HAP-1 (cell line): ENCODE measurements at regions not wholly inside any gene's neighbourhood (a gene's known extent, or its start where the extent isn't known, plus 50 kb on each side); places are given as distances from the start of the nearest gene placed in this dataset.
A peak's percentile ranks its signal among the peaks of the same experiment; 100 is the strongest.
"Not testable (repeated sequence)": the region's sequence is repeated elsewhere in the genome, so short reads cannot be mapped to it uniquely, and the experiment has no call there.

Experiments
- DNase-seq, 2 experiments: peaks; one replicate each; pipeline ENCODE4 v3.0.0-alpha.2; 2016 to 2020; ENCODE audit warnings: low spot score in 2 of 2
- H3K27me3 ChIP-seq: fragments of 250-450 bp; sonication (Bioruptor Pico); 2 replicates; pipeline ENCODE4 v1.5.1; 2020; ENCODE audit warnings: low read depth, mild to moderate bottlenecking, moderate library complexity
- H3K36me3 ChIP-seq: fragments of 250-450 bp; sonication (Bioruptor Pico); replicated peaks from 2 replicates; pipeline ENCODE4 v1.5.1; 2020; ENCODE audit warnings: mild to moderate bottlenecking
- H3K4me1 ChIP-seq: fragments of 250-450 bp; sonication (Bioruptor Pico); 2 replicates; pipeline ENCODE4 v1.5.1; 2020; ENCODE audit warnings: mild to moderate bottlenecking
- H3K4me3 ChIP-seq: fragments of 250-450 bp; sonication (Bioruptor Pico); 2 replicates; pipeline ENCODE4 v1.5.1; 2020; ENCODE audit warnings: mild to moderate bottlenecking, moderate library complexity
- H3K9me3 ChIP-seq: fragments of 250-450 bp; sonication (Bioruptor Pico); 2 replicates; pipeline ENCODE4 v1.5.1; 2020; ENCODE audit warnings: mild to moderate bottlenecking, moderate library complexity
- in situ Hi-C: fragments of 300-500 bp; cut with MboI; formaldehyde crosslinking; loops from 3 replicates; pipeline ENCODE4 v1.14.3; 2020; ENCODE audit warnings: low sequenced_read_pairs, inconsistent platforms, mixed read lengths

DNA sequence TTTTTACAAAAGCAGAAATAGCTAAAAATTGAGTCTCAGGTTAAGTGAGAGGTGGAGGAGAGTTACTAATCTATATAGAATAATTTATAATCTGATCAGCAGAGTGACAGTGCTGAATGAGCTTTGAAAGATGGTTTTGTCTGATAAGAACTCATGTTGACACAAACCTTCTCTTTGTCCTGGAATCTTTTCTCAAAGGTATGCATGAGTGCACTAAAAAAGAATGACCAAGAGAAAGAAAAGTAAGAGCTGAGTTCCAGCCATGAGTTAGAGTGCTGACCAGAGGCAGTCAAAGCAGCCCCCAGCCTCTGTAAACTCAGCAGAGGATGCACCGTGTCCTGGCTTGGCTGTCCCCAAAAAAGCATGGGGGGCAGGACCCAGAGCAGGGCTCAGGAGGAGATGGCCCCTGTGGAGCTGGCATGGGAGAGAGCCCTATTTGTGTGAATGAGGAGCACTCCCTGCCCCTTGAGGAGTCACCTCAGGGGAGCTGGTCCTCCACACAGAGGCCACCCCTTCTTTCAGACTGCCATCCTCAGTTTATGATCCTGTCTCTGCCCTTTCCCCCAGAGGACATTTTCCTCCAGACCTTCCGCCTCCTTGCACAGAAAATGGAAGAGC lies 129.8 kb downstream of the SEC23A start:
- Histone ChIP-seq H3K36me3 (no peaks in the 10 kb centered on the region), H3K4me1 (no peaks in the 10 kb centered on the region), H3K4me3 (no peak overlapping the region), H3K9me3 (no peaks in the 10 kb centered on the region), H3K27me3 (no peaks in the 10 kb centered on the region)
- in situ Hi-C loops = no loop called here
- peak in 1 of 2 experiments; percentile 3 for DNase-seq

DNA sequence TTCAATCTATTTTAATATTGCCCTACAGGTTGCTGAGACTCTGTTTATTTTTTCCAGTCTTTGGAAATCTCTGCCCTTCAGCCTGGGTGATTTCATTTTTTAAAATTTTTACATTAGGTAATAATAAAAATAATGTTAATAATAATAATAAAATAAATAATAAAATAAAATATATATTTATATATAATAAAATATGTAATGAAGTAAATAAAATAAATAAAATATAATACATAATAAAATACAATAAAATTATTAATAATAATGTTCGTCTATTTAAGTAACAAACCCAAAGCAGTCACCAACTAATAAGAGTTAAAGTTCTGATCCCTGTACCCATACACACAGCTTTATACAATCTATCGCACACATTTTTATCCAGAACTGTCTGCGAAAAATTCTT lies 130.5 kb downstream of the SEC23A start:
- Histone ChIP-seq H3K27me3 (no peaks in the 10 kb centered on the region), H3K4me3 (no peak overlapping the region), H3K4me1 (no peaks in the 10 kb centered on the region), H3K36me3 (no peaks in the 10 kb centered on the region), H3K9me3 (no peaks in the 10 kb centered on the region)
- DNase-seq = no peak
- in situ Hi-C loops = no loop called here

DNA sequence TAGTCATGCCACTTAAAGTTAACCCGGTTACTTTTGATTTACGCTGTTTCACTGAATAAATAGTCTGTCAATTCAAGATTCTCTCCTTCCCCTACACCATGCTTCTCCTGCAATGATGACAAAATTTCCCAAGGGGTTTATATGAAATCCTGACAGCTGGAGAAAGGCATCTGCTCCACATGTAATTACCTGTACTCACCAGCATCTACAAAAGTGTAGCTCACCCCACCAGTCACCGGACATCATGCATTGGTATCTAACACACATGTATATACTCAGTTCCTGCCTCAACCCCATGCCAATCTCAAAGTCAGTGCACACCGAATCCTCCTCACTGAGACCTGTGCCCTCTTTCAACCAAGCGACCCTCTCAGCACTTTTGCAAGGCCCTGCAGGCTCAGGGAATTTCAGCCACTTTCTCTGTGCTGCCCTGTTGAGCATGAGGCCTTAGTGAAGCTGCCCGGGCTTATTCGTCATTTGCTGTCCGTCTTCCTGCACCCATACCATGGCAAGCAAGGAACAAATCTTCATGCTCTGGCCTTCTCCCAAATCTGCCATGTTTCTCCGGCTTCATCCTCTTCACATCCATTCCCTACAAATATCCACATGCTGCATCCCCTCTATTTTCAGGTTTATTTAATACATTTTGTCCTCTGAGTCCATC lies 131.6 kb downstream of the SEC23A start:
- Histone ChIP-seq H3K4me3 (no peak overlapping the region), H3K9me3 (no peaks in the 10 kb centered on the region), H3K4me1 (no peaks in the 10 kb centered on the region), H3K27me3 (no peaks in the 10 kb centered on the region), H3K36me3 (no peaks in the 10 kb centered on the region)
- in situ Hi-C loops = no loop called here
- DNase-seq = no peak

DNA sequence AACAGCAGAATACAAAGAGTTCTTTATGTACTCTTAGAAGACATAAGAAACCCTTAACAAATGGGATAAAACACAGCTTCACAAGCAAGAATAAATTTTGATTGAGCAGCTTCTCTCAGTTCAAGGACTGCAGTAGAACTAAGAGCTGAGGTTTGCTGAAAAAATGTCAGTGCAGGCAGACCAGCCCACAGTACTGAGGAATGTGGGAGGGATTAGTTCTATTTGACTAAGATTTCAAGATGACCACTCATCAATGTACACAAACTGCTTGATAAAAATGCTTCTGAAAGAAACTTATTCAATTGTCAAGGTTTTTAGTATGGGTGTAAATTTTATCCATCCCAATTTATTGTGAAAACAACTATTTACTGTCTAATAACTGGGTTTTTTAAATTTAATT lies 138.4 kb downstream of the SEC23A start:
- H3K27me3 ChIP-seq = no peaks in the 10 kb centered on the region
- no peaks in the 10 kb centered on the region for H3K36me3 ChIP-seq
- H3K4me1 ChIP-seq = no peaks in the 10 kb centered on the region
- no peak overlapping the region for H3K4me3 ChIP-seq
- no peaks in the 10 kb centered on the region for H3K9me3 ChIP-seq
- no peak for DNase-seq
- in situ Hi-C loops = no loop called here

DNA sequence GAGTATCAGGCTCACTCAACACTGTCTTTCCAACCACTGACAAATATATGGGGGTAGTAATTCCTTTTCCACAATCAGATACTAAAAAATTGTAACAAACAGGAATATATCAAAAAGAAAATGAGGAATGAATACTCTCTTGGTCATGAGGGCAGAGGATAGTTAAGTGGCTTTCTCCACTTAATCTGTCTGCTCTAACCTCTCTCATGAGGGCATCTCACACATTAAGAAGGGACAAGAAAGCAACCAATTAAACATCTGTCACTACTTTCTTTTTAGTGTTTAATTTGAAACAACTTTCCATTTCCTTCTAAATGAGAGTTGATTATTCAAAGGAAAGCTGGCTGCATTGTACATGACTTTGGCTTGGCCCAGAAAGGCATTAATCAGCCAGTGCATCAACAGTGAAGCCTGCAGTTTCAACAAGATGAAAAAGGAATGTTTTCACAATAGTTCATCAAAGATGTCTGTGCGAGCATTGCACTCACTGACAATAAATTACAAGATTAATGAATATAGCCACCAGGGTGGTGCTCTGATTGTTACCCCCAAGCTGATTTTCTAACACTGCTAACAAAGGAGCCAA lies 142.0 kb downstream of the SEC23A start:
- Histone ChIP-seq H3K9me3 (no peaks in the 10 kb centered on the region), H3K27me3 (no peaks in the 10 kb centered on the region), H3K4me1 (no peaks in the 10 kb centered on the region), H3K36me3 (no peaks in the 10 kb centered on the region), H3K4me3 (no peak overlapping the region)
- in situ Hi-C loops = no loop called here
- DNase-seq = no peak

DNA sequence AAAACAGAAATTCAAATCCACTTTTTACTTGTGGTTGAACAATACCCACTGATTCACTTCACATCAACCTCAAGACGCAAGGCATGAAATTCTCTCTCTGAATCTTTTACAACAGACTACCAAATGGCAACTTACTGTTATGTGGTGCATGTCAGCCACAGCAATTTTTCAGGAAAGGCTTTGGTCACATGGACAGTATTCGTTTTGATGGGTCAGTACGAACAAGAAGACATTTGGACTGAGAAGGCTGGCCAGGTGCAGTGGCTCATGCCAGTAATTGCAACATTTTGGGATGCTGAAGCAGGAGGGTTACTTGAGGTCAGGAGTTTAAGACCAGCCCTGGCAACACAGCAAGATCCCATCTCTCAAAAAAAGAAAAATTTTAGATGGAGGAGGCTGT lies 144.0 kb downstream of the SEC23A start:
- in situ Hi-C loops = no loop called here

DNA sequence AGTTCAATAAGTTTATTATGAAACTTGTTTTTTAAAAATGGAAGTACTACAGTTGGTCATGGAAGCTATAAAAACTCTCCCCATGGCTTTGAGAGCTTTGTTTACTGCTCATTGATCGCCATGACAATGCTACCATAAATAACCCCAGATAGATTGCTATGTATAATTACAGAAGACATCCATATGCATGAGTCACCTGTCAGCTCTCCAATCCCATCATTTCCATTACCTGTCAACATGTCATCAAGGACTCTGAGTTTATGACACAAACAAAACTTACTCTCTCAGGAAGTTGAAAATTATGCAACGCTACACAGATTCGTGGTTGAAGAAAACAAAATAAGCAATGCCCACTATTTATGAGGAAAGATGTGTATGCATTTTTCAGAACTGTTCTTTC lies 144.4 kb downstream of the SEC23A start:
- no peaks in the 10 kb centered on the region for H3K9me3 ChIP-seq
- no peak overlapping the region for H3K4me3 ChIP-seq
- H3K4me1 ChIP-seq = no peaks in the 10 kb centered on the region
- in situ Hi-C loops = no loop called here
- no peaks in the 10 kb centered on the region for H3K27me3 ChIP-seq
- H3K36me3 ChIP-seq = no peaks in the 10 kb centered on the region
- no peak for DNase-seq

More for the DNA sequence above, 144.0 kb downstream of the SEC23A start:
- Histone ChIP-seq H3K4me1 (no peaks in the 10 kb centered on the region), H3K9me3 (no peaks in the 10 kb centered on the region), H3K36me3 (no peaks in the 10 kb centered on the region), H3K4me3 (no peak overlapping the region), H3K27me3 (no peaks in the 10 kb centered on the region)
- DNase-seq = no peak

DNA sequence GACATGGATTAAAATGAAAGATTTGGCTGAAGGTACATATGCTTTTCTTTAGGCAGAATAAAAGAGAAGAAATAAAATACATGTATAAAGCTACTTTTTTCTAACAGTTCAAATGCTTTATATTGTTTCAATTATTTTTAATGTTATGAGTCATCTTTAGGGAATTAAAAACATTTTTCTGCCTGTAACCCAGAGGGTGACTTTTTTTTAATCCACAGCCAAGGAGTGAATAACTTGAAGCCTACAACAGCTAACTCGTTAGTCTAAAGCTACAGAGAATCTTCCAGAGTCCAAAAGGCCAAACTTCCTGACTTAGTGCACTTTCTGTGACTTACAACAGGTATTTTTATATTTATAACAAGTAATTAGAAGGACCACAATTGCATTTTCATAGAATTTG lies 151.6 kb downstream of the SEC23A start:
- no peaks in the 10 kb centered on the region for H3K9me3 ChIP-seq
- no peaks in the 10 kb centered on the region for H3K36me3 ChIP-seq
- no peaks in the 10 kb centered on the region for H3K27me3 ChIP-seq
- no peak for DNase-seq
- in situ Hi-C loops = no loop called here
- H3K4me1 ChIP-seq = no peaks in the 10 kb centered on the region
- H3K4me3 ChIP-seq = no peak overlapping the region

DNA sequence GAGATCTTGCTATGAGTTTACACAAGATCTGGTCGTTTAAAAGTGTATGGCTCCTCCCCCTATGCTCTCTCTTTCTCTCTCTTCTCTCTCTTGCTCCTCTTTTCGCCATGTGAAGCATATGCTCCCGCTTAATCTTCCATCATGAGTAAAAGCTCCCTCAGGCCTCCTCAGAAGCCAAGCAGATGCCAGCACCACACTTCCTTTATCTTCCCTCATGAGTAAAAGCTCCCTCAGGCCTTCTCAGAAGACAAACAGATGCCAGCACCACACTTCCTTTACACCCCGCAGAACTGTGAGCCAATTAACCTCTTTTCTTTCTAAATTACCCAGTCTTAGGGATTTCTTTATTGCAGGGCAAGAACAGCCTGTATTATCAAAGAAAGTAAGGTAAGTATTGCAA lies 152.4 kb downstream of the SEC23A start:
- Histone ChIP-seq H3K36me3 (no peaks in the 10 kb centered on the region), H3K9me3 (no peaks in the 10 kb centered on the region), H3K27me3 (no peaks in the 10 kb centered on the region), H3K4me1 (no peaks in the 10 kb centered on the region), H3K4me3 (no peak overlapping the region)
- in situ Hi-C loops = no loop called here
- no peak for DNase-seq

DNA sequence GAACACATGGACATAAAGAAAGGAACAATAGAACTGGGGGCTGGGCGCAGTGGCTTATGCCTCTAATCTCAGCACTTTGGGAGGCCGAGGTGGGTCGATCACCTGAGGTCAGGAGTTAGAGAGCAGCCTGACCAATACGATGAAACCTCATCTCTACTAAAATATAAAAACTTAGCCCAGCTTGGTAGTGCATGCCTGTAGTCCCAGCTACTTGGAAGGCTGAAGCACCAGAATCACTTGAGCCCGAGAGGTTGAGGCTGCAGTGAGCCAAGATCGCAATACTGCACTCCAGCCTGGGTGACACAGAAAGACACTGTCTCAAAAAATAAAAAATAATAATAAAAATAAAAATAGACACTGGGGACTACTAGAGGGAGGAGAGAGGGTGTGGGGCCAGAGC lies 154.5 kb downstream of the SEC23A start:
- Histone ChIP-seq H3K9me3 (no peaks in the 10 kb centered on the region), H3K4me3 (no peak overlapping the region), H3K36me3 (no peaks in the 10 kb centered on the region), H3K27me3 (no peaks in the 10 kb centered on the region), H3K4me1 (no peaks in the 10 kb centered on the region)
- in situ Hi-C loops = no loop called here
- DNase-seq = no peak

DNA sequence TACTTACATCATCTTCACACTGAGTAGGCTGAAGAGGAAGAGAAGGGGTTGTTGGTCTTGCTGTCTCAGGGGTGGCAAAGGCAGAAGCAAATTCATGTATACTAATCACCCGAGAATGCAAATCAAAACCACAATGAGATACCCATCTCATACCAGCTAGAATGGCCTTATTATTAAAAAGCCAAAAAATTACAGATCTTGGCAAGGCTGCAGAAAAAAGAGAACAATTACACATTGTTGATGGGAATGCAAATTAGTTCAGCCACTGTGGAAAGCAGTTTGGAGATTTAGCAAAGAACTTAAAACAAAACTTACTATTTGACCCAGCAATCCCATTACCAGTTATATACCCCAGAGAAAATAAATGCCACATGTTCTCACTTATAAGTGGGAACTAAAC lies 154.9 kb downstream of the SEC23A start:
- no peak for DNase-seq
- in situ Hi-C loops = no loop called here
- Histone ChIP-seq H3K27me3 (no peaks in the 10 kb centered on the region), H3K36me3 (no peaks in the 10 kb centered on the region), H3K4me1 (no peaks in the 10 kb centered on the region), H3K4me3 (no peak overlapping the region), H3K9me3 (no peaks in the 10 kb centered on the region)

DNA sequence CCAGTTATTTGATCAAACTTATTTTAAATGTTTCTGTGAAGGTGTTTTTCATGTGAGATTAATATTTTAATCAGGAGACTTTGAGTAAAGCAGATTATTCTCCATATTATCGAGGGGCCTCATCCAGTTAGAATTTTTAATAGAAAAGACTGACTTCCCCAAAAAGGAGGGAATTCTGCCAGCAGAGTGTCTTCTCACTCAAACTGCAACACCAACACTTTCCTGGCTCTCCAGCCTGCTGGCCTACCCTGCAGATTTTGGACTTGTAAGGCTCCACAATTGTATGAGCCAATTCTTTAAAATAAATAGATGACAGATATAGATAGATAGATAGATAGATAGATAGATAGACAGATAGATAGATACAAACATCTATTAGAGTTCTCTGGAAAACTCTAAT lies 155.7 kb downstream of the SEC23A start:
- DNase-seq = no peak
- H3K36me3 ChIP-seq = no peaks in the 10 kb centered on the region
- no peaks in the 10 kb centered on the region for H3K9me3 ChIP-seq
- no peaks in the 10 kb centered on the region for H3K4me1 ChIP-seq
- in situ Hi-C loops = no loop called here
- H3K27me3 ChIP-seq = no peaks in the 10 kb centered on the region
- no peak overlapping the region for H3K4me3 ChIP-seq

DNA sequence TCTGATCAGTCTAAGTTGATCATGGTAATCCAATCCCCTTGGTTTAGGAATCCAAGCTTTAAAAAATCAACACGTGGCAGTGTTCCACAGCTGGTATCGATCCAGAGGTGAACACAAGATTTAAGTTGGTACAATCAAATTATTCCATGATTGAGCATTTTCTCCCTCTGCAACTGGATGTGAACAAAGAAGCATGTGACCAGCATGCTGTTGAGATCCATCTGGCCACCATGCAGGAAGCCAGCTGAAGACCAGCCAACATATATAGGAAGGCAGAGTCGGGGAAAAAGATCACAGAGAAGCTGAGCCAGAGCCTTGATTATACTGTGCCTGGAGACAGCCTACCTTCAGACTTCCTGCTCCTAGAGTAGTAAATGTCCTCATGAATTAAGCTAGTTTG lies 158.3 kb downstream of the SEC23A start:
- H3K27me3 ChIP-seq = no peaks in the 10 kb centered on the region
- H3K4me1 ChIP-seq = no peaks in the 10 kb centered on the region
- no peaks in the 10 kb centered on the region for H3K36me3 ChIP-seq
- H3K9me3 ChIP-seq = no peaks in the 10 kb centered on the region
- in situ Hi-C loops = no loop called here
- H3K4me3 ChIP-seq = no peak overlapping the region
- no peak for DNase-seq

DNA sequence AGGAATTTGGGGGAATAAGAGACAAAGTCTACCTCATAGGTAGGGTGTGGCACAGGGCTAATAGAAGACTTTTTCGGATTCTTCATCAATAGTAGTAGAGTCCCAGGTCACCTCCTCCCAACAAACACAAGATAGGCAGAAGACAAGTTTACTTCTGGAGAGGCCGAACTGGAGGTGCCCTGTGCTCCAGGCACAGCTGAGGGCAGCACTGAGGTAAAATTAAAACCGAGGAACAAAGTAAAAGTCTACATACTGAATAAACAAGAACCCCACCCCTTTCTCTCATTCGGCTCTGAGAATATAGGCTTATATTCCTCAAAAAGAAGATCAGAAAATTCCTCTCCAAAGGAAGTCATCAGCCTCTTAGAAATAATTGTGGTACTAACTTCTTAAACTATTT lies 161.5 kb downstream of the SEC23A start:
- Histone ChIP-seq H3K9me3 (no peaks in the 10 kb centered on the region), H3K4me1 (no peaks in the 10 kb centered on the region), H3K27me3 (no peaks in the 10 kb centered on the region), H3K4me3 (no peak overlapping the region), H3K36me3 (no peaks in the 10 kb centered on the region)
- DNase-seq = no peak
- in situ Hi-C loops = no loop called here

DNA sequence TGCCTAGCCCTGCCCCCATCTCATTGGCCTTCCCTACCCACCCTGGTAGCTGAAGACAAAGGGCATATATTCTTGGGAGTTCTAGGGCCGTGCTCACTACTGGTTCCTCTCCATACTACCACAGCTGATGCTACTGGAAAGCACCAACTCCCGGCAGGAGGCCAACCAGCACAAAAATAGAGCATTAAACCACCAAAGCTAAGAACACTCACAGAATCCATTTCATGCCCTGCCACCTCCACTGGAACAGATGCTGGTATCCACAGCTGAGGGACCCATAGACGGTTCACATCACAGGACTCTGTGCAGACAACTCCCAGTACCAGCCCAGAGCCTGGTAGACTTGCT lies 170.4 kb downstream of the SEC23A start:
- H3K36me3 ChIP-seq, H3K9me3 ChIP-seq, in situ Hi-C loops, H3K4me3 ChIP-seq, H3K4me1 ChIP-seq, DNase-seq, H3K27me3 ChIP-seq: not testable (repeated sequence)
